ENCODE measurements at regions not wholly inside any gene's neighbourhood (a gene's known extent, or its start where the extent isn't known, plus 50 kb on each side); places are given as distances from the start of the nearest gene placed in this dataset.

GRCh38 chr12:89243771-89244170 is 108.5 kb downstream of the DUSP6 start:
- H3K23ac ChIP-seq (ENCODE audit: low read length in 2 of 2) = no peak overlapping the region
- H4K8ac ChIP-seq (ENCODE audit: low read length) = peak overlapping the region; percentile 69
- H3K9ac ChIP-seq (ENCODE audit: low read length) = no peak overlapping the region
- no peak overlapping the region for H2AFZ ChIP-seq (ENCODE audit: low read depth, low read length)
- no peaks in the 10 kb centered on the region for H3K9me3 ChIP-seq (ENCODE audit: control insufficient read depth, low read length)
- no peak overlapping the region for H2AK5ac ChIP-seq (ENCODE audit: low read length, severe bottlenecking)
- 71% methylated on average over 1 of the region's 1 CpG for WGBS
- H3K27me3 ChIP-seq (ENCODE audit: control insufficient read depth in 1 of 2, insufficient read depth in 1 of 2, low read length in 2 of 2) = no peaks in the 10 kb centered on the region
- peak overlapping the region; percentile 43 for H4K91ac ChIP-seq (ENCODE audit: low read length)
- no peak overlapping the region for H3K14ac ChIP-seq (ENCODE audit: low read length in 2 of 2)
- H3K4me1 ChIP-seq (ENCODE audit: control insufficient read depth, insufficient read depth, low read depth, low read length) = no peaks in the 10 kb centered on the region
- peak; percentile 72 for DNase-seq
- no peaks in the 10 kb centered on the region for H3K79me1 ChIP-seq (replicated peaks; ENCODE audit: low read length, poor library complexity, severe bottlenecking)
- no peak overlapping the region for H3K4me2 ChIP-seq (ENCODE audit: low read length, poor library complexity, severe bottlenecking)
- H3K36me3 ChIP-seq (ENCODE audit: control insufficient read depth in 1 of 2, insufficient read depth in 2 of 2, low read depth in 1 of 2, low read length in 2 of 2) = no peaks in the 10 kb centered on the region
- H3K18ac ChIP-seq (ENCODE audit: low read depth in 1 of 2, low read length in 2 of 2) = peak overlapping the region; percentile 40 to 60
- H2BK5ac ChIP-seq (ENCODE audit: low read depth, low read length, poor library complexity, severe bottlenecking) = no peak overlapping the region
- H2BK15ac ChIP-seq (ENCODE audit: low read depth, poor library complexity, severe bottlenecking) = peak overlapping the region; percentile 86
- H2BK120ac ChIP-seq (ENCODE audit: low read depth, low read length) = peak overlapping the region; percentile 54
- peak overlapping the region in 1 of 2 experiments; percentile 80 for H3K4ac ChIP-seq (ENCODE audit: low read depth in 1 of 2, low read length in 2 of 2)
- H2BK12ac ChIP-seq (ENCODE audit: low read length in 2 of 2) = peak overlapping the region; percentile 82 to 99
- H3K4me3 ChIP-seq (ENCODE audit: insufficient read depth in 1 of 2, low read depth in 1 of 2, low read length in 2 of 2) = no peak overlapping the region
- H3K27ac ChIP-seq (ENCODE audit: low read length, poor library complexity, severe bottlenecking) = no peak overlapping the region

DNA sequence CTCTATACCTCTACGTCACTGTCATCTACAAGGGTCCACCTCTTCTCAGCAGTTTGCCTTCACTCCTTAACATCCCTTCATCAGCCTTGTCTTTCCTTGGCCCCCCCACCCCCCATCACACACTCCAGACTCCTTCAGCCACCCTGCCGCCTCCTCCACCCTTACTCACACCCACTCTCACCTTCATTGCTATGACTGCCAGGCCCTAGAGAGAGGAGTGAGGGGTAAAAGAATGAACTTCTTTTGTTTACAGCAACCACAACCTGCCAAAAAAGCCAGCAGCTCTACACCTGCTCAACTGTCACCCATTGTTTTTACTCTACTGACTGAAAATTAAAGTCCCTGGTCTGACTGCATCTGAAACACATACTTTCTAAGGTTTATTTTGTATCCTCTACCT is 112.8 kb downstream of the DUSP6 start:
- no peak overlapping the region for H3K4me3 ChIP-seq (ENCODE audit: insufficient read depth in 1 of 2, low read depth in 1 of 2, low read length in 2 of 2)
- H2BK5ac ChIP-seq (ENCODE audit: low read depth, low read length, poor library complexity, severe bottlenecking) = no peak overlapping the region
- H3K36me3 ChIP-seq (ENCODE audit: control insufficient read depth in 1 of 2, insufficient read depth in 2 of 2, low read depth in 1 of 2, low read length in 2 of 2) = no peaks in the 10 kb centered on the region
- no peaks in the 10 kb centered on the region for H3K79me1 ChIP-seq (replicated peaks; ENCODE audit: low read length, poor library complexity, severe bottlenecking)
- no peak overlapping the region for H3K4me2 ChIP-seq (ENCODE audit: low read length, poor library complexity, severe bottlenecking)
- H3K14ac ChIP-seq (ENCODE audit: low read length in 2 of 2) = no peak overlapping the region
- H3K9me3 ChIP-seq (ENCODE audit: control insufficient read depth, low read length) = no peaks in the 10 kb centered on the region
- H3K9ac ChIP-seq (ENCODE audit: low read length) = no peak overlapping the region
- H3K23ac ChIP-seq (ENCODE audit: low read length in 2 of 2) = no peak overlapping the region
- H4K91ac ChIP-seq (ENCODE audit: low read length) = no peak overlapping the region
- WGBS = 83% methylated on average over 2 of the region's 2 CpGs
- H2BK12ac ChIP-seq (ENCODE audit: low read length in 2 of 2) = peak overlapping the region; percentile 7 to 95
- no peak overlapping the region for H3K27ac ChIP-seq (ENCODE audit: low read length, poor library complexity, severe bottlenecking)
- peak overlapping the region in 1 of 2 experiments; percentile 49 for H3K4ac ChIP-seq (ENCODE audit: low read depth in 1 of 2, low read length in 2 of 2)
- no peak overlapping the region for H2AK5ac ChIP-seq (ENCODE audit: low read length, severe bottlenecking)
- H4K8ac ChIP-seq (ENCODE audit: low read length) = no peak overlapping the region
- no peak overlapping the region for H2BK120ac ChIP-seq (ENCODE audit: low read depth, low read length)
- H3K27me3 ChIP-seq (ENCODE audit: control insufficient read depth in 1 of 2, insufficient read depth in 1 of 2, low read length in 2 of 2) = no peaks in the 10 kb centered on the region
- no peaks in the 10 kb centered on the region for H3K4me1 ChIP-seq (ENCODE audit: control insufficient read depth, insufficient read depth, low read depth, low read length)
- H2BK15ac ChIP-seq (ENCODE audit: low read depth, poor library complexity, severe bottlenecking) = no peak overlapping the region
- no peak for DNase-seq
- H2AFZ ChIP-seq (ENCODE audit: low read depth, low read length) = no peak overlapping the region
- H3K18ac ChIP-seq (ENCODE audit: low read depth in 1 of 2, low read length in 2 of 2) = peak overlapping the region in 1 of 2 experiments; percentile 64

GRCh38 chr12:89238593-89238992 is 113.7 kb downstream of the DUSP6 start:
- 84% methylated on average over 2 of the region's 2 CpGs for WGBS
- peak overlapping the region; percentile 1 for H3K9ac ChIP-seq (ENCODE audit: low read length)

DNA sequence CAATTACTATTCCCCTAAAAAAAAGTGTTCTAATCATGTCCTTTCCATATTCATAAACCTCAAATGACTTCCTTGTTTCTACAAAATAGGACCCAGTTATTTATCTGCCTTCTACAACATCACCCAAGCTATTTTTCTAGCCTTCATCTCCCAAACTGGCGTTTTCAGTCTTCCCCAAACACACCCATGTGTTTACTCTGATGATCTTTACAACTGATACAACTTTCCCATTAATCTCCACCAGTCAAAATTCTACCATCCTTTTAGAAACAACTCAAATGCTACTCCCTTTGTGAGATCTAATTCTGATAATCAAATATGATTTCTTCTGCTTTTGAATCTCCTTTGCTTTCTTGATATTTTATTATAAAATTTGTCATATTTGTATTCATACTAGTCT is 114.5 kb downstream of the DUSP6 start:
- H3K27me3 ChIP-seq (ENCODE audit: control insufficient read depth in 1 of 2, insufficient read depth in 1 of 2, low read length in 2 of 2) = no peaks in the 10 kb centered on the region
- no peak overlapping the region for H4K8ac ChIP-seq (ENCODE audit: low read length)
- H3K4me3 ChIP-seq (ENCODE audit: insufficient read depth in 1 of 2, low read depth in 1 of 2, low read length in 2 of 2) = no peak overlapping the region
- no peak overlapping the region for H3K9ac ChIP-seq (ENCODE audit: low read length)
- no peak overlapping the region for H3K4ac ChIP-seq (ENCODE audit: low read depth in 1 of 2, low read length in 2 of 2)
- no peak overlapping the region for H2BK120ac ChIP-seq (ENCODE audit: low read depth, low read length)
- no peak overlapping the region for H3K4me2 ChIP-seq (ENCODE audit: low read length, poor library complexity, severe bottlenecking)
- no peak overlapping the region for H3K18ac ChIP-seq (ENCODE audit: low read depth in 1 of 2, low read length in 2 of 2)
- H2BK5ac ChIP-seq (ENCODE audit: low read depth, low read length, poor library complexity, severe bottlenecking) = no peak overlapping the region
- no peak overlapping the region for H2AFZ ChIP-seq (ENCODE audit: low read depth, low read length)
- H2BK12ac ChIP-seq (ENCODE audit: low read length in 2 of 2) = no peak overlapping the region
- H2BK15ac ChIP-seq (ENCODE audit: low read depth, poor library complexity, severe bottlenecking) = no peak overlapping the region
- H3K14ac ChIP-seq (ENCODE audit: low read length in 2 of 2) = no peak overlapping the region
- H3K9me3 ChIP-seq (ENCODE audit: control insufficient read depth, low read length) = no peaks in the 10 kb centered on the region
- no peak overlapping the region for H3K23ac ChIP-seq (ENCODE audit: low read length in 2 of 2)
- H3K36me3 ChIP-seq (ENCODE audit: control insufficient read depth in 1 of 2, insufficient read depth in 2 of 2, low read depth in 1 of 2, low read length in 2 of 2) = no peaks in the 10 kb centered on the region
- no peak overlapping the region for H3K27ac ChIP-seq (ENCODE audit: low read length, poor library complexity, severe bottlenecking)
- DNase-seq = no peak
- no peaks in the 10 kb centered on the region for H3K79me1 ChIP-seq (replicated peaks; ENCODE audit: low read length, poor library complexity, severe bottlenecking)
- H2AK5ac ChIP-seq (ENCODE audit: low read length, severe bottlenecking) = no peak overlapping the region
- H4K91ac ChIP-seq (ENCODE audit: low read length) = no peak overlapping the region
- 50% methylated on average over 1 of the region's 1 CpG for WGBS
- no peaks in the 10 kb centered on the region for H3K4me1 ChIP-seq (ENCODE audit: control insufficient read depth, insufficient read depth, low read depth, low read length)

More at GRCh38 chr12:89238593-89238992, 113.7 kb downstream of the DUSP6 start:
- Histone ChIP-seq H3K4ac (ENCODE audit: low read depth in 1 of 2, low read length in 2 of 2) (peak overlapping the region in 1 of 2 experiments; percentile 82), H3K23ac (ENCODE audit: low read length in 2 of 2) (no peak overlapping the region), H3K79me1 (replicated peaks; ENCODE audit: low read length, poor library complexity, severe bottlenecking) (no peaks in the 10 kb centered on the region), H3K4me1 (ENCODE audit: control insufficient read depth, insufficient read depth, low read depth, low read length) (no peaks in the 10 kb centered on the region), H2BK5ac (ENCODE audit: low read depth, low read length, poor library complexity, severe bottlenecking) (no peak overlapping the region), H3K27ac (ENCODE audit: low read length, poor library complexity, severe bottlenecking) (no peak overlapping the region), H3K9me3 (ENCODE audit: control insufficient read depth, low read length) (no peaks in the 10 kb centered on the region), H3K18ac (ENCODE audit: low read depth in 1 of 2, low read length in 2 of 2) (peak overlapping the region; percentile 16 to 66), H2BK15ac (ENCODE audit: low read depth, poor library complexity, severe bottlenecking) (no peak overlapping the region), H3K27me3 (ENCODE audit: control insufficient read depth in 1 of 2, insufficient read depth in 1 of 2, low read length in 2 of 2) (no peaks in the 10 kb centered on the region), H4K8ac (ENCODE audit: low read length) (no peak overlapping the region), H3K14ac (ENCODE audit: low read length in 2 of 2) (no peak overlapping the region), H2BK12ac (ENCODE audit: low read length in 2 of 2) (peak overlapping the region; percentile 37 to 92), H2BK120ac (ENCODE audit: low read depth, low read length) (no peak overlapping the region), H3K4me3 (ENCODE audit: insufficient read depth in 1 of 2, low read depth in 1 of 2, low read length in 2 of 2) (no peak overlapping the region), H4K91ac (ENCODE audit: low read length) (peak overlapping the region; percentile 44), H2AK5ac (ENCODE audit: low read length, severe bottlenecking) (no peak overlapping the region), H3K36me3 (ENCODE audit: control insufficient read depth in 1 of 2, insufficient read depth in 2 of 2, low read depth in 1 of 2, low read length in 2 of 2) (no peaks in the 10 kb centered on the region), H2AFZ (ENCODE audit: low read depth, low read length) (no peak overlapping the region), H3K4me2 (ENCODE audit: low read length, poor library complexity, severe bottlenecking) (no peak overlapping the region)
- DNase-seq = no peak
